GM21390 (cell line): ENCODE measurements at regions not wholly inside any gene's neighbourhood (a gene's known extent, or its start where the extent isn't known, plus 50 kb on each side); places are given as distances from the start of the nearest gene placed in this dataset.

ENCODE experiments used
- ATAC-seq: cut with Tn5 transposase; IDR thresholded peaks from one replicate; pipeline ENCODE4 v1.9.1; 2021; ENCODE audit not compliant: unreplicated experiment

GRCh38 chr2:121006743-121007489 lies 271.2 kb downstream of the GLI2 start:
- no peak for ATAC-seq

GRCh38 chr2:121007490-121007853 lies 271.8 kb downstream of the GLI2 start:
- no peak for ATAC-seq

- ATAC-seq, result no peak
Measured at GRCh38 chr2:121008975-121009374, 273.3 kb downstream of the GLI2 start.

- ATAC-seq, result no peak
Measured at GRCh38 chr2:121010998-121011397, 274.0 kb downstream of the TFCP2L1 start.

- no peak for ATAC-seq
Measured at GRCh38 chr2:121014876-121015275, 270.1 kb downstream of the TFCP2L1 start.

GRCh38 chr2:121015971-121016485 lies 269.0 kb downstream of the TFCP2L1 start:
- no peak for ATAC-seq

- ATAC-seq, result no peak
Measured at GRCh38 chr2:121017396-121017795, 267.6 kb downstream of the TFCP2L1 start.

- ATAC-seq, result no peak
Measured at GRCh38 chr2:121018136-121019061, 266.6 kb downstream of the TFCP2L1 start.

GRCh38 chr2:121019071-121019470 lies 265.9 kb downstream of the TFCP2L1 start:
- no peak for ATAC-seq

- no peak for ATAC-seq
Measured at GRCh38 chr2:121019756-121020155, 265.2 kb downstream of the TFCP2L1 start.

GRCh38 chr2:121021685-121022084 lies 263.3 kb downstream of the TFCP2L1 start:
- no peak for ATAC-seq

GRCh38 chr2:121028577-121028976 lies 256.4 kb downstream of the TFCP2L1 start:
- no peak for ATAC-seq

- ATAC-seq, result no peak
Measured at GRCh38 chr2:121030523-121030922, 254.5 kb downstream of the TFCP2L1 start.

- ATAC-seq, result no peak
Measured at GRCh38 chr2:121031568-121032340, 253.2 kb downstream of the TFCP2L1 start.

GRCh38 chr2:121033461-121033996 lies 251.5 kb downstream of the TFCP2L1 start:
- no peak for ATAC-seq

GRCh38 chr2:121034551-121034950 lies 250.5 kb downstream of the TFCP2L1 start:
- ATAC-seq, result no peak

GRCh38 chr2:121036226-121036692 lies 248.7 kb downstream of the TFCP2L1 start:
- no peak for ATAC-seq

GRCh38 chr2:121037480-121037879 lies 247.5 kb downstream of the TFCP2L1 start:
- no peak for ATAC-seq

GRCh38 chr2:121038031-121038430 lies 247.0 kb downstream of the TFCP2L1 start:
- no peak for ATAC-seq

- no peak for ATAC-seq
Measured at GRCh38 chr2:121038431-121038830, 246.6 kb downstream of the TFCP2L1 start.
